Activated CD4-positive, alpha-beta T cell treated with anti-CD3 and anti-CD28 coated beads, Interleukin-10, Interleukin-2, amounts not matched to agents 100 ng/mL and 50 ng/mL, durations not matched to agents 16 hours and 8 hours (primary cell): ENCODE measurements at regions not wholly inside any gene's neighbourhood (a gene's known extent, or its start where the extent isn't known, plus 50 kb on each side); places are given as distances from the start of the nearest gene placed in this dataset.
"Not testable (repeated sequence)": the region's sequence is repeated elsewhere in the genome, so short reads cannot be mapped to it uniquely, and the experiment has no call there.

ENCODE experiments used
- DNase-seq: peaks from one replicate; pipeline ENCODE4 v3.0.0-alpha.2; 2020

- DNase-seq: no peak
Measured at GRCh38 chr9:72471096-72471495, 50.3 kb upstream of the TMC1 start.

DNA sequence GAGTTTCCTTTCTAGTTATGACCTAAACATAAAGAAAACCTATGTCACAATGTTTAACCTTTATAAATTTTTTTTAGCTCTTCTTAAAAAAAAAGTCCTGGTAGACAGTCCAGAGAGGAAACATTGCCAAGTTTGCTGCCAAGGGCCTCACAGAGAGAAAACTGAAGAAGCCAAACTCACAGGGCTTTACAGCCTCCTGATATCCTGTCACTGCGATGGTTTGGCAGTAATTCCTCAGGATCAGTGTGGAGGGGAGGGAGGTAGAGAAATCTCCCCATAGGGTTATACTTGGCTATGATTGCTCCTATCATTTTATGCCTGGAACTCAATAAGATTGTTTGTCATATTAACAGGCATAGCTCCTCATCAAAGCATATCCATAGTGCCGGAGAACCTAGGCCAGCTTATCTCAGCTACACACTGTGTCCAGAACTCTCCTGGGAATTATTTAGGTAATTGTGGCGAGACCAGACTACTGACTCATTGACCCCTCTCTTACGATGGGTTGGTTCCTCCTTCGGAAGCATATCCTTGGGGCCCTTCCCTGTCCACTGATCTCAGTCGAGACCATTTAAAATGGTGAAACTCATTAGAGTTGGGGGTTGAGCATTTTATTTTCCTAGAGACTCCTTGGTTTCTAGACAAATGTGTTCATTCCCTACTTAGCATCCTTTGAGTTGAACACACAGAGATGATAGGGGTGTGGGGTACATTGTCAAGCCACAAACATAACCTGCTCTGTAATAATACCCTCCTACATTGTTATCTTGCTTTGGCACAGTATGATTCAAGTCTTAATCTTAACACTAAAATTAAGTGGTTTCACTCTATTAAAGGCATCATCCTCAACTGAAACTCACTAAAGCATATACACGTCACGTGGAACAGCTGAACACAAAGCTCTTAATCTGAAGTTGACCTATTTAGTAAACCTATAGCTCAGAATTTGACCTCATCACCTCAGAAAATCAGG is 53.4 kb upstream of the TMC1 start:
- DNase-seq: no peak

DNA sequence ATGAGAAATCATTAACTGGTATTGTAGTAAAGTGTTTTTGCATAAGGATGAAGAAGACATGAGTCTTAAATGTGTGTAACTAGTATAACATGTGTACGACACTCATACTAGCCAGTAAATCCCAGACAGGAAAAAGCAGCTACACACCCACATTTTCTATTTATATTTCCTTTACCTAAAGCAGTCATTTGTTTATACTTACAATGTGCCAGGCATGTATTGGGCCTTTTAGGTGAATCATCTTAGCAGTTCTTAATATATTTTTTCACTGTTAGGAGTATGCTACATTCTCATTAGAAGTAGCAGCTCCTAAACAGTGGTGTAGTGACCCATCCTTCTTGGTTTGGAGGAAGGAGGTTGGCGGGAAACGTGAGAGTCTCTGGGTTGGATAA is 55.8 kb upstream of the TMC1 start:
- no peak for DNase-seq

DNA sequence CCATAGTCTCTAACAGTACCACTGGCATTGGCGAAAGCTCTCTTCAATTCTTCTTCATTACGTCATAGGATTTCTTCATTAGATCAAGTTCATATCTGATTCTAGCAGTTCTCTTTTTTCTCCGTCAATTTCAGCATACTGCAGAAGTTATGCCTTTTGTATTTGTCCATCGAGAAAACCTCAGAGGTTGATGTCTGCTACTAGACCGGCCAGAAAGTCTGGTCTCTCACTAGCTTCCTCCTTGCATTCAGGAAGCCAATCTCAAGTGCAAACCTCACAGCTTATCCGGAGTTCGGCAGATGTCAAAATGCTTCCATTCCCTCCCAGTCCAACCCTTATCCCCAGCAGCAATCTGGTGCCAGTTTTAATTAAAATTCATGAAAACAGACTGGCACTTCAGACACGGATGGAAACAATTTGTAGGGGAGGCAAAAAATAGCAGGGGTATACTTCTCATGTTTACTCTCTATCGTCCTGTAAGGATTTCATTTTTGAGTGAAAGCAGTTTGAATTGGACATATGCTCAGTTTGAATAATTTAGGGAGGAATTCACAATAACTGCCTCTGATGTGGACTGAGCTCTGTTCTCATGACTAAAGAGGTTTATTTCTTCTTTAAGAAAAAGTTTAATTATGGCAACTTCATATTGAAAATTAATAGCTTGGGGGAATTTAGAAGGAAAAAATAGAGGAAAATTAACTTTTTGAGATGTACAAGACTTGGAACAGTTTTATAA is 56.4 kb upstream of the TMC1 start:
- DNase-seq: no peak

- no peak for DNase-seq
Measured at GRCh38 chr9:72462340-72462739, 59.1 kb upstream of the TMC1 start.

- DNase-seq: no peak
Measured at GRCh38 chr9:72460342-72461312, 60.8 kb upstream of the TMC1 start.

DNA sequence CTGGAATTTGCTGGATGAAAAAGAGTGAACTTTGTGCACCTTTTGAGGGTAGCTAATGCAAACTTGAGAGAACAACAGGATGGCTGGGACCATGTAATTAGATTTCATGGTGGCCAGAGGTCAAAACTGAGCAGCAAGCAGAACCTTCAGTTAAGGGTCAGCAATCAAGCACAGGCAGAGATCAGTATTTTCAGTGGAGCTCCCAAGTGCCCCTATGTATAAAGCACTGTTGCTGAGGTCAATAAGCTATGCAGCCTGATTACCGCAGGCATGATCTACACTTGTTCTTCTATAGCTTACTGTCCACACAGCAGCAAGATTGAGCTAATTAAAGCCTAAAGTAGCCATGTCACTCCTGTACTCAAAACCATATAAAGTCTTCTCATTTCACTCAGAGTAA is 62.1 kb upstream of the TMC1 start:
- no peak for DNase-seq

- DNase-seq: no peak
Measured at GRCh38 chr9:72458153-72458552, 63.3 kb upstream of the TMC1 start.

DNA sequence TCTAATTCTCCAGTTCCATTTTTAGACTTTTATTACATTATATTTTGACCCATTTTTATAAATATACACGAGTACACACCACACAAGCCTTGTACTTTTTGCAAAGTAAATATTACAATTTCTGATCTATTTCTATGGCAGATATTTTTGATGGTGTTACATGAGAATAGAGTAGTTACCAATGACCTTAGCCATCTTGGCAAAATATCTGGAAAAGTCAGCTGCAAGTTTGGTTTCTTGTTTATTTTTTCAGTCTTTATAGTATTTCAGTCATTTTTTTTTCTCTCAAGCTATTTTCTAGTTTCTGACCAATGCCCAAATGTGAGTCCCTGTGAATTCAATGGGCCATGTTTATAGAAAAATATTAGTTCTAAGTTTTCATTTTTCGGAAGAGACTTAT is 64.0 kb upstream of the TMC1 start:
- no peak for DNase-seq

DNA sequence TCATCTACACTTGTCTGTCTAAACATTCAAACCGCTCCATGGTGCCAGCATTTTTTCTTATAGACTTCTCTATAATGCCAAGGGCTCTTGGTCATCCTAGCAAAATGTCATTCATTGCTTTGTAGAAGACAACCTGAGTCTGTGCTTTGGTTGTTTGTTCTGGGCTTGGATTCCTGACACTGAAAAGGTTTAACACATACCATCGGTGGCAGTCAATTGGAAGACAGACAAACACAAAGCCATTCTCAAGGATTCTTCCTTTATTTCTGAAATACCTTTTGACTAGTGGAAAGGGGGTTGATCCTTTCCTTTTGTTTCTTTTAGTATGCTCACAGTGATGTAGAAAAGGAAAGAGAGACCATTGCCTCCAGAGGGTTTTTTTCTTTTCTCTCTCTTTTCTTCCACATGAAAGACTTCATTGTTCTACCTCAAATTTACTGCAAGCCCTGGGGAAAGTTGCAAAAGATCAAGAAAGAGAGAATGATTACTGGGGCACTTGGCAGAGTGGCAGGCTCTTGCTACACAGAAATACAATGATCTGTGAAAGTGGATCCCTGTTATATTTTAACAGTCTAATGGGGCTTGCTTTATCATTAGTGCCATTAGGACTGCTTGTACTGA is 66.4 kb upstream of the TMC1 start:
- no peak for DNase-seq

- DNase-seq: no peak
Measured at GRCh38 chr9:72453797-72454196, 67.6 kb upstream of the TMC1 start.

- not testable (repeated sequence) for DNase-seq
Measured at GRCh38 chr9:72446241-72446640, 75.2 kb upstream of the TMC1 start.

DNA sequence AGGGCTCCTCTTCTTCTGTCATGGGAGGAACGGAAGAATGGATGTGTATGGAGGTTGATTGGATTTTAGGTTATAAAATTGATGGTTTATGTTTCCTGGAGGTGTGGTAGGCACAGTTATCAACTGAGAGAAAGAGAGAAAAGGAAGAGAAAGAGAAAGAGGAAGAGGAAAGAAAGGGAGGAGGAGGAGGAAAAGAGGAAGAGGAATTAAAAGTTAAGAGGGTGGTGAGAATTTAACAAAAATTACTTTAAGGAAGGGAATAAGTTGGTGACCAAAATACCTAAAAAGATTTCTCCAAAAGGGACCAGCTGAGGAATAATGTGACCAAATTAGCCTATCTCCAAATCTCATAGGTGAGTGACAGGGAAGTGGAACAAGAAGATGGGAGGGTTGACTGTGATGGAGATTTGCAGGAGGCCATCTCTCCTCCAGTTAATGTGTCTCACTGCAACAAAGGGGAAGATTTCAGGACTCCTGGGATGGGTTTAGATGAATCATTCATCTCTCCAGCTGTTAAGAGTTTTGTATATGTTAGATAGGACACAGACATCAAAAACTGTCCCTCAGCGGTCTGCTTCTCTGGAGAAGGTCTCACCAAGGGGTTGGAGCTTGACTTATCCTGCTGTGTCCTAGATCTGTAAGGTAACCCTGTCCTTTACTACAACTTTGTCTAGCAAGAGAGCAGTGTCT is 76.0 kb upstream of the TMC1 start:
- DNase-seq: no peak

- peak; percentile 29 for DNase-seq
Measured at GRCh38 chr9:72444435-72444834, 77.0 kb upstream of the TMC1 start.

DNA sequence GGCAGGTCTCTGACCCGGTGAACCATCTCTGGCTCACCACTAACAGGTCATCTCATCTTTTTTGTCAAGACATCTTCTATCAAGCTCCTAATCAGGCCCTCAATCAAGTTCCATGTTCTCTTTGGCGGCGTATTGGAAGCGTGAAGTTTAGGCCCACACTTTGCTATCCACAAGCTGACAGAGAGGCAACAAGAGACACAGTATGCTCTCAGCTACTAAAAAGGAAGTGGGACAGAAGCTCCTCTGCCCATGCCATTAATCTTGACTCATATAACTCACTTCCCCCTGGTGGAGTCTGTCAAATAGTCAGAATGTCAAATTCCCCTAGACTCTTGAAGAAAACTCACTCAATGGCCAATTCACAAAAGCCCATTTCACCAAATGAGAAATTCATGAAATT is 77.6 kb upstream of the TMC1 start:
- DNase-seq: peak; percentile 87

DNA sequence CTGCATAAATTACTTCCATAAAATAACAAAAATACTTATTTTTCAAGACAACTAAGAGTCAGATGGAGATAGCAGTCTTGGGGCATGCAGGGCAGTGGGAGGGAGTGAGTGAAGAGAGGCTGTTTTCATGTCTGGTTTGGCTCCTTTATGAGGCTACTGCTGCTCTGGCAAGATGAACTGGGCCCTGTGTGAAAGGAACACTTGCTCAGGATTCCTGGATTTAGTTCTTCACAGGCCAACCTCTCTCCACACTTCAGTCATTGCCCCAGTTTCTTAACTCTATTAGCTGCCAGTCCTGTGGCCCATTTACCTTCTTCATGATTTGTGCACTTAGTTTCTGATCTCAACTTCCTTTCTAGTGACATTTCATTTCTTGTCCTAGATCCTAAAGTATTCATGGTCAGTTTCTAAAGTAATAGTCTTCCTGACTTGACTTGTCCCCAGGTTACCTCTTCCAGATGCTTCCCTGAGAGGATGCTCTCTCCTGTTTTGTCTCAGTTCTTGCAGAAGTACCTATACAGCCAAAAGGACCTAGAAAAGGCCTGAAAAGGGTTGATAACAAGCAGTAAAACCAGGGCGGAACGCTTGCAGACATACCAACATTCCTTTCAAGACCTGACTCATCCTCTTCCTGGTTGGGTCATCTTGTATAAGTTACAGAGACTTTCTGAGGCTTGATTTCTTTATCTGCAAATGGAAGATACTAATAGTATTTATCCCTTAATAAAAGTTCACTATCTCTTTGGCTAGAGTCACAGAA is 77.0 kb upstream of the ZFAND5 start:
- DNase-seq: peak; percentile 39

DNA sequence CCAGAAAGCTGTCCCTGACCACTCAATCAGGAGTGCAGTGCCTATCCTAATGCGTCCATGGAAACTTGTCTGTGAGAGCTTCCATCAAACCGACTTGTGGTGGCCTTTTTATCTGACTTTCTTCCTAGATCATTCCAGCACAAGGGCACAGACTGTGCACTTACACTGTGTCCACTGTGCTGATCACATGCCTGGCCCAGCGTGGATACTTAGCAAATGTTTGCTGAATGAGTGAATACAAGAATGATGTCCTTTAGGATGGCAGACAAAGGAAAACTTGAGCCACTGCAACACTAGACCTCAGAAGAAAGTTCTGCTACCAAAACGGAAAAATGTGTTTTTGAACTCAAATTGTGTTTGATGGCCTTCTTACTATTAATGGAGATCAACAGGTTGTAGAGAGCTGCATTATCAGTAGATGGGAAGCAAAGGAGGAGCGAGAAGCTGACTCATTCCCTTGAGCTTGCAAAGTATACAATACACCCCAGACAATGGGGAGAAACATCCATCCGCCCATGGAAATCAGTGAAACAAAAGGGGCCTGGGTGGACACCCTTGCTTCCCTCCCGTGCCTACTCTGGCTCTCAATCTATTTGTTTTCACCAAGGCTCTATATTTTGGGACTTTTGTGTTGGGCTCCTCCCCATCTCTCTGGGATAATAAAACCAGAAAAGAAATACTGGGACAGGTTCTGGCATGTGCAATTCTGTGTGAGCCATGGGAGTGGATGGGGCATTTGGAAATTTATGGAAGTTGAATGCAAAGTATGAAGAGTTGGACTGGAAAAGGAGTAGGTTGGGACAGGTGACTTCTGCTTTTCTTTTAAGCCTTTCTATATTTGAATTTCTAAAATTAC is 76.2 kb upstream of the ZFAND5 start:
- DNase-seq: no peak

DNA sequence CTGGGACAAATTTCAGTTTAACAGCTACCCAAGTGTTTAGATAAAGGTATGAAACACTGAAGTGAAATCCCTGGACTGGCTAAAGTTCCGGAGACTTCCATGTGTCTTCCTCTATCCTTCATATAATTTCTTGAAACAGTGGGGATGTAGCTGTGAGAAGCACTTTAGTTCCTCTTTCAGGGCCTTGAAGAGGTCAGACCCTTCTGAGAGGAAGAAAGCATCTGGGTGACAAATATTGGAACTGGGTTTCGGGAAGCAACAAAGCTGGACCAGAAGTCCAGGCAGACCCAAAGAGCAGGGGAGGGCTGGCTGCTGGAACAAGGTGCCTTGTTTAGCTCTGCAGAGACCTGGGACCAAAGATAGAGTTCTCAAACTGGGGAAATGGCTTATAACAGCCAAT is 75.4 kb upstream of the ZFAND5 start:
- DNase-seq: no peak

- not testable (repeated sequence) for DNase-seq
Measured at GRCh38 chr9:72433616-72434267, 68.7 kb upstream of the ZFAND5 start.

GRCh38 chr9:72431036-72431435 is 66.0 kb upstream of the ZFAND5 start:
- DNase-seq: no peak
